ENCODE measurements at regions not wholly inside any gene's neighbourhood (a gene's known extent, or its start where the extent isn't known, plus 50 kb on each side); places are given as distances from the start of the nearest gene placed in this dataset.

GRCh38 chr21:28429161-28429560, 563.5 kb downstream of the LTN1 start:
- TF ChIP-seq, protein P1, sequence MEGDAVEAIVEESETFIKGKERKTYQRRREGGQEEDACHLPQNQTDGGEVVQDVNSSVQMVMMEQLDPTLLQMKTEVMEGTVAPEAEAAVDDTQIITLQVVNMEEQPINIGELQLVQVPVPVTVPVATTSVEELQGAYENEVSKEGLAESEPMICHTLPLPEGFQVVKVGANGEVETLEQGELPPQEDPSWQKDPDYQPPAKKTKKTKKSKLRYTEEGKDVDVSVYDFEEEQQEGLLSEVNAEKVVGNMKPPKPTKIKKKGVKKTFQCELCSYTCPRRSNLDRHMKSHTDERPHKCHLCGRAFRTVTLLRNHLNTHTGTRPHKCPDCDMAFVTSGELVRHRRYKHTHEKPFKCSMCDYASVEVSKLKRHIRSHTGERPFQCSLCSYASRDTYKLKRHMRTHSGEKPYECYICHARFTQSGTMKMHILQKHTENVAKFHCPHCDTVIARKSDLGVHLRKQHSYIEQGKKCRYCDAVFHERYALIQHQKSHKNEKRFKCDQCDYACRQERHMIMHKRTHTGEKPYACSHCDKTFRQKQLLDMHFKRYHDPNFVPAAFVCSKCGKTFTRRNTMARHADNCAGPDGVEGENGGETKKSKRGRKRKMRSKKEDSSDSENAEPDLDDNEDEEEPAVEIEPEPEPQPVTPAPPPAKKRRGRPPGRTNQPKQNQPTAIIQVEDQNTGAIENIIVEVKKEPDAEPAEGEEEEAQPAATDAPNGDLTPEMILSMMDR (conservative IDR thresholded peaks at IDR 0.05), result no peak
- TF ChIP-seq ZFX (IDR thresholded peaks at IDR 0.05), result no peak
- no peak overlapping the region for H3K27ac ChIP-seq

GRCh38 chr21:28427394-28428022, 565.2 kb downstream of the LTN1 start:
- H3K27ac ChIP-seq, result no peak overlapping the region
- TF ChIP-seq, protein P1 (conservative IDR thresholded peaks at IDR 0.05), result no peak
- TF ChIP-seq ZFX (IDR thresholded peaks at IDR 0.05), result no peak

DNA sequence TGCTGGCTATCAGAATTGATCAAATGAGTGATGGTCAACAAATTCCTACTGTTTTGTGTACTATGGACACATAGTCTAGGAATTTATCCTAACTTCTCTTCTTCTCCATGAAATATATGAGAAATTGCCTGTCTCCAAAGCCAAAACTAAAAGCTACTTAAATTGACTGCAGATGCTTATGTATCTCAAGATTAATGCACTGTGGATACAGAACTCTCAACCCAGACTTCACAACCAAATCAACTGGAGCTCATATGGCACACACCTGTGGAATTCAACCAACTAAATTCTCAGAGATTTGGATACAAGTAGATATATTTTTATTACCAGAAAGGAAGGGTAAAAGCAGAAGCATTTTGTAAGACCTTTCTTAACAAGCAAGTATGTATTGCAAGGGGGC, 566.1 kb downstream of the LTN1 start:
- no peak overlapping the region for H3K27ac ChIP-seq
- TF ChIP-seq, protein P1 (conservative IDR thresholded peaks at IDR 0.05), result no peak
- no peak for TF ChIP-seq ZFX (IDR thresholded peaks at IDR 0.05)

DNA sequence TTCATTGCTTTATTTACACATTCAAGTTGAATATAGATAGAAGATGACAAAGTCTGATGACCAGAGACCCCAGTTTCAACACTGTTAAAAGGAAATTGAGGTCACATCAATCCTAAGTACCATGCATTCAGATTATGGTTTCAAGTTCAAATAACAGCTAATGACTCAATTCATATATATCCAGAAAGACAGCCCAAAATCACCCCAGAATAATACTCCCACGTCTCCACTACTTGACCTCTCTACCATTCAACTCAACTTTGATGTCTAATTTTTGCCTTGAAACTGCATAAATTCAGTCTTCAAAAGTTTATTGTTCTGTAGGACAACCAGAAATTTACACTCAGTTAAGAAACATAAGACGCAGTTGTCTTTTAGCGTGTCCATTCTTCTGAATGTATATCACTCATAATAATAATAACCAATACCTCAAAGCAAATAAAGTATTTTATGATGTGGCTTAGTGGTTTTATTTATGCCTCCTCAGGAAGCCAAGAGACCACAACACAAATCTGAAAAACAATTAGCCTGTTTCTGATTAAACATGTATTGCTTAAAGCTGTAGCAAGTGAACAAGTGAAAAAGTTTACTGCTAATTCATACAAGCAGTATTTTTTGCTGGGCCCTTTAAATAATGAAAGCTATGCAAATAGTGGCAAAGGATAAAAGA, 569.0 kb downstream of the LTN1 start:
- H3K27ac ChIP-seq, result no peak overlapping the region
- TF ChIP-seq, protein P1 (conservative IDR thresholded peaks at IDR 0.05), result no peak
- no peak for TF ChIP-seq ZFX (IDR thresholded peaks at IDR 0.05)

- no peak for TF ChIP-seq ZFX (IDR thresholded peaks at IDR 0.05)
- TF ChIP-seq, protein P1 (conservative IDR thresholded peaks at IDR 0.05), result no peak
- no peak overlapping the region for H3K27ac ChIP-seq
Measured at GRCh38 chr21:28421716-28422524, 570.8 kb downstream of the LTN1 start.

GRCh38 chr21:28419811-28420210, 572.9 kb downstream of the LTN1 start:
- no peak for TF ChIP-seq ZFX (IDR thresholded peaks at IDR 0.05)
- TF ChIP-seq, protein P1 (conservative IDR thresholded peaks at IDR 0.05), result no peak
- no peak overlapping the region for H3K27ac ChIP-seq
